Gastrocnemius medialis (tissue), 4 donors: ENCODE measurements at regions not wholly inside any gene's neighbourhood (a gene's known extent, or its start where the extent isn't known, plus 50 kb on each side); places are given as distances from the start of the nearest gene placed in this dataset.

Source experiments
- ATAC-seq, 2 donors: fragments of 150-250 bp; one replicate each; pipeline ENCODE4 v1.9.1; 2016
- DNase-seq, 2 donors: peaks; one replicate each; pipeline ENCODE4 v3.0.0-alpha.2; 2019
- H3K27ac ChIP-seq, 4 donors: fragments of 200-600 bp; sonication (generic); 1 replicate in 1 of 4; 2 replicates in 3 of 4; pipeline ENCODE4 v1.5.1; 2016 to 2018; ENCODE audit warnings: mild to moderate bottlenecking in 2 of 4, moderate library complexity in 1 of 4
- H3K27me3 ChIP-seq, 3 donors: fragments of 200-600 bp; sonication (generic) in 2 of 3; 1 replicate in 1 of 3; 2 replicates in 2 of 3; pipeline versions ENCODE4 v1.5.1 to v1.6.0; 2016 to 2019; ENCODE audit warnings: mild to moderate bottlenecking in 1 of 3, moderate library complexity in 1 of 3
- H3K36me3 ChIP-seq, 2 donors: fragments of 200-600 bp; sonication (generic) in 1 of 2; one replicate each; pipeline ENCODE4 v1.5.1; 2017 to 2018
- H3K4me1 ChIP-seq, 2 donors: fragments of 200-600 bp; sonication (generic) in 1 of 2; one replicate each; pipeline ENCODE4 v1.5.1; 2016 to 2017; ENCODE audit warnings: mild to moderate bottlenecking in 2 of 2
- H3K4me3 ChIP-seq, 4 donors: fragments of 200-600 bp; sonication (generic) in 3 of 4; 1 replicate in 1 of 4; 2 replicates in 3 of 4; pipeline ENCODE4 v1.5.1; 2016 to 2019; ENCODE audit warnings: mild to moderate bottlenecking in 2 of 4
- H3K9me3 ChIP-seq, 3 donors: fragments of 200-600 bp; sonication (generic) in 2 of 3; 1 replicate in 1 of 3; 2 replicates in 2 of 3; pipeline ENCODE4 v1.5.1; 2016 to 2019
- CTCF ChIP-seq, 5 experiments: fragments of 450-650 bp in 3 of 5; fragments of 200-600 bp in 2 of 5; sonication (generic) in 2 of 5; IDR thresholded peaks in 4 of 5; conservative IDR thresholded peaks in 1 of 5; 1 replicate in 4 of 5; 2 replicates in 1 of 5; pipeline ENCODE4 v1.5.1; 2016 to 2019; ENCODE audit warnings: antibody characterized with exemption in 5 of 5, mild to moderate bottlenecking in 3 of 5, moderate library complexity in 3 of 5
- POLR2A ChIP-seq, 2 donors: fragments of 450-650 bp; IDR thresholded peaks; one replicate each; pipeline ENCODE4 v1.6.1; 2017; ENCODE audit warnings: antibody characterized with exemption in 2 of 2, mild to moderate bottlenecking in 2 of 2, moderate library complexity in 2 of 2
- in situ Hi-C, 4 donors: fragments of 200-750 bp; cut with MboI; loops; one replicate each; pipeline versions ENCODE4 v1.15.0 to v1.8.0; 2017; ENCODE audit warnings: low sequenced_read_pairs in 4 of 4
- intact Hi-C: fragments of 100-400 bp; cut with DNase I; formaldehyde crosslinking; loops from one replicate; pipeline ENCODE4 v1.15.1; 2023; ENCODE audit warnings: low total_unique reads

GRCh38 chr2:58419983-58420382, 178.9 kb upstream of the FANCL start:
- no peak for ATAC-seq
- H3K27me3 ChIP-seq: peaks cover 0 to 2% (median 0%) of the 10 kb centered on the region in 3 donors
- intact Hi-C loops (no loop called here), in situ Hi-C loops (no loop called here)
- no peak for DNase-seq
- H3K27ac ChIP-seq: no peak overlapping the region
- H3K4me3 ChIP-seq: no peak overlapping the region
- no peaks in the 10 kb centered on the region for H3K4me1 ChIP-seq
- TF ChIP-seq POLR2A (IDR thresholded peaks at IDR 0.05): no peak
- no peak for TF ChIP-seq CTCF (IDR thresholded peaks at IDR 0.05 in 4 of 5, conservative IDR thresholded peaks at IDR 0.05 in 1 of 5)
- no peaks in the 10 kb centered on the region for H3K9me3 ChIP-seq
- no peaks in the 10 kb centered on the region for H3K36me3 ChIP-seq

- no peak for DNase-seq
- Histone ChIP-seq H3K36me3 (no peaks in the 10 kb centered on the region), H3K9me3 (no peaks in the 10 kb centered on the region), H3K27me3 (no peaks in the 10 kb centered on the region), H3K27ac (no peak overlapping the region), H3K4me3 (no peak overlapping the region), H3K4me1 (no peaks in the 10 kb centered on the region)
- TF ChIP-seq POLR2A (IDR thresholded peaks at IDR 0.05) (no peak), CTCF (IDR thresholded peaks at IDR 0.05 in 4 of 5, conservative IDR thresholded peaks at IDR 0.05 in 1 of 5) (no peak)
- ATAC-seq: no peak
- in situ Hi-C loops (no loop called here), intact Hi-C loops (no loop called here)
Measured at GRCh38 chr2:58416696-58417095, 175.6 kb upstream of the FANCL start.

- in situ Hi-C loops: no loop called here
- no peak overlapping the region for H3K4me3 ChIP-seq
- H3K27me3 ChIP-seq: no peaks in the 10 kb centered on the region
- TF ChIP-seq POLR2A (IDR thresholded peaks at IDR 0.05) (no peak), CTCF (IDR thresholded peaks at IDR 0.05 in 4 of 5, conservative IDR thresholded peaks at IDR 0.05 in 1 of 5) (no peak)
- ATAC-seq: no peak
- intact Hi-C loops: no loop called here
- H3K27ac ChIP-seq: no peak overlapping the region
- H3K36me3 ChIP-seq: no peaks in the 10 kb centered on the region
- no peak for DNase-seq
- no peaks in the 10 kb centered on the region for H3K4me1 ChIP-seq
- no peaks in the 10 kb centered on the region for H3K9me3 ChIP-seq
Measured at GRCh38 chr2:58414506-58414905, 173.4 kb upstream of the FANCL start.

GRCh38 chr2:58410549-58410948, 169.4 kb upstream of the FANCL start:
- TF ChIP-seq CTCF (IDR thresholded peaks at IDR 0.05 in 4 of 5, conservative IDR thresholded peaks at IDR 0.05 in 1 of 5): no peak
- TF ChIP-seq POLR2A (IDR thresholded peaks at IDR 0.05): no peak
- ATAC-seq (no peak), DNase-seq (no peak)
- no peaks in the 10 kb centered on the region for H3K27me3 ChIP-seq
- intact Hi-C loops (no loop called here), in situ Hi-C loops (no loop called here)
- H3K27ac ChIP-seq: no peak overlapping the region
- no peak overlapping the region for H3K4me3 ChIP-seq
- no peaks in the 10 kb centered on the region for H3K9me3 ChIP-seq
- no peaks in the 10 kb centered on the region for H3K36me3 ChIP-seq
- no peaks in the 10 kb centered on the region for H3K4me1 ChIP-seq

- no peaks in the 10 kb centered on the region for H3K27me3 ChIP-seq
- intact Hi-C loops: no loop called here
- H3K9me3 ChIP-seq: no peaks in the 10 kb centered on the region
- no peaks in the 10 kb centered on the region for H3K4me1 ChIP-seq
- H3K36me3 ChIP-seq: no peaks in the 10 kb centered on the region
- in situ Hi-C loops: no loop called here
- no peak overlapping the region for H3K4me3 ChIP-seq
- ATAC-seq (no peak), DNase-seq (no peak)
- no peak overlapping the region for H3K27ac ChIP-seq
- TF ChIP-seq POLR2A (IDR thresholded peaks at IDR 0.05) (no peak), CTCF (IDR thresholded peaks at IDR 0.05 in 4 of 5, conservative IDR thresholded peaks at IDR 0.05 in 1 of 5) (no peak)
Measured at GRCh38 chr2:58407487-58407886, 166.4 kb upstream of the FANCL start.
